Left renal cortex interstitium (tissue), 4 donors: ENCODE measurements at regions not wholly inside any gene's neighbourhood (a gene's known extent, or its start where the extent isn't known, plus 50 kb on each side); places are given as distances from the start of the nearest gene placed in this dataset.

Source experiments
- DNase-seq, 4 donors: peaks; one replicate each; pipeline ENCODE4 v3.0.0-alpha.2; 2013; ENCODE audit warnings: low read depth in 4 of 4, low spot score in 2 of 4, missing footprints in 1 of 4

DNA sequence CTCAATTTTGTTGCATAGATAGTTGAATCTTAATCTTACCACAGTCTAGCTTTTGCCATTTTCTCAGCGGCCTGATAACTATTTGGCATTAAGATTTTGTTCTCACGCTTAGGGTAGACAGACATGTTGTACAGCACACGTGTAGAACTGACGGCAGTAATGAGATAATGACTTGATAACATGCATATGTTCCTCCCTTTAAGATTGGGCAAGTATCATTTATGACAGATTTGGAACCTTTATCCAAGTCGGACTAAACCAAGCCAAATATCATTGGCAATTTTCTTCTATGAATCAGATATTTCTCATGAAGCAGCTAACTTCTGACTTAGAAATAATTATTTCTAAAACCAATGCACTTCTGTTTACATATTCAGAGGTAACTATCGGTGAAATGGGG is 205.5 kb downstream of the NDFIP2 start:
- no peak for DNase-seq

GRCh38 chr13:79684371-79684770 is 203.4 kb downstream of the NDFIP2 start:
- DNase-seq = no peak

DNA sequence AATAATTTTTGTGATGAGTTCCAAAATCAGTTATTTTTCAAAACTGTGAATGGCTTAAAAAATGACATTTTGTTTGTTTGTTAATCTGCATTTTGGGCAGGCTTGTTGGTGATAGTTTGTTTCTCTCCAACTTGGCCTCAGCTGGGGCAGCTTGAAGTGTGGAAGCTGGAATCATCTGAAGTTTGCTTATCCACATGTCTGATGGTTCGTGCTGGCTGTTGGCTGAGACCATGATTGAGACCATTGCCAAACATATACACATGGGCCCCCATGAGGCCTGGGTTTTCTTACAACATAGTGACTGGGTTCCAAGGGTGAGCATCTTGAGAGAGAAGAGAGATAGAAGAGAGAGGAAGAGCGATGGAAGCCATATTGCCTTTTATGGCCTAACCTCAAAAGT is 201.2 kb downstream of the NDFIP2 start:
- no peak for DNase-seq

DNA sequence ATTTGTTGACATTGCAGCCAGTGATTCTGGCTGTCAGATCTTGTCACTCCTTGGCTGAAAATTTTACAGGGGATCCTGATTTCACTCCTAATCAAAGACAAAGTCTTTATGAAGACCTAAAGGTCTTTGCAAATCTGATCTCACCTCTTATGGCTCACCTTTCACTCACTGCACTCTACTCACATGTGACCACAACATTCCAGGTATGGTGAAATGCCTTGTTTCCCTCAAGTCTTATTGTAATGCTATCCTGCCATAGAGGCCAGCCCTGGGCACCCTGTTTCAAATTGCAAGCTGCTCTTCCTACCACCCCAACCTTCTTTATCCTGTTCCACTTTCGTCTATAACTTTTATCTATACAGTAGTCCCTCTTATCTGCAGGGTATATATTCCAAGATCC is 200.1 kb downstream of the NDFIP2 start:
- DNase-seq = no peak

GRCh38 chr13:79680485-79680884 is 199.5 kb downstream of the NDFIP2 start:
- DNase-seq = no peak

DNA sequence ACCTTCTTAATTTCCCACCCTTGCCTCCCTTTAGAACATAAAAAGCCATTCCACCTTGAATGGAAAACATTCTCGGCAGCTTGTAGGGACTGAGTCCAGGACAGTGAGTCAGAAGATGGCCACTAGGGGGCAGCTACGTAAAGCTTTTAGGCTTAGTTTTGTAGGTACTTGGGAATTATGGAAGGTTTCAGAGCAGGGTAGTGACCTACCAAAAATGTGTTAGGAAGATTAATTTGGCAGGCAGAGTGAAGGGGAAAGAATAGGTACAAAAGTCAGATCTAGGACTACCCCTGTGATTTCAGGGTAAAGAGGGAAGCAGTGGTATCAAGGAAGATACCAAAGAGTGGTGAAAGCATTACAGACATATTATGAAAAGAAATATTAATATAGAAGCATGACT is 198.4 kb downstream of the NDFIP2 start:
- DNase-seq = peak; percentile 36 to 55 (median 44)

GRCh38 chr13:79678100-79678499 is 197.1 kb downstream of the NDFIP2 start:
- DNase-seq = no peak

DNA sequence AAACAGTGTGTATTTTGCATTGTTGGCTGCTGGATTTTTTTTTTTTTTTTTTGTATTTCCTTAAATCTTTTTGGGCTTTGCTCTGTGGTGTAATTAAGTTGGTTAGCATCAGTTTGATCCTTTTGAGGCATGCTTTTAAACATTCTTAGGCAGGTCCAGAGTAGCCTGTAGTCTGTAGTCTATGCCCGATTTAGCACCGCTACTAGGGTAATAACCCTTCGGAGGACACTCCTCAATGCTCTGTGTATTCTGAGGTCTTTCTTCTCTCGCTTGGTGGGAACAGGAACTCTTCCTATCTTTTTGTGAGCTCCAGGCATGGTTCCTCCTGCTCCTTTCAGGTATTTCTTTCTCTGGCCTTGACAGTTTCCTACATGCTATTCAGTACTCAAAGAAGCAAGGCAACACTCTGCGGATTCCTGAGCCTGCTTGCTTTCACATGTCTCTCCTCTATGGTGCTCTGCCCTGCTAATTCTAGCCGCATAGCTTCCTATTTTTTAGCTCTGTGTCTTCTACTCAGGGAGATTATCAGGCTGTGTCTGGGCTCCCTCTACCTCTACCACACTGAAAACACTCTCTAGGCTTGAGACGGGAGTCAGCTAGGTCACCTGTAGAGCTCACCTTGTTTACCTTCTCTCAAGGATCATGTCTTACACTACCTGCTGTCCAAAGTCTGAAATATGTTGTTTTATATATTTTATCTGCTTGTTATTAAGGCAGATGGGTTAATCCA is 195.1 kb downstream of the NDFIP2 start:
- DNase-seq = no peak

DNA sequence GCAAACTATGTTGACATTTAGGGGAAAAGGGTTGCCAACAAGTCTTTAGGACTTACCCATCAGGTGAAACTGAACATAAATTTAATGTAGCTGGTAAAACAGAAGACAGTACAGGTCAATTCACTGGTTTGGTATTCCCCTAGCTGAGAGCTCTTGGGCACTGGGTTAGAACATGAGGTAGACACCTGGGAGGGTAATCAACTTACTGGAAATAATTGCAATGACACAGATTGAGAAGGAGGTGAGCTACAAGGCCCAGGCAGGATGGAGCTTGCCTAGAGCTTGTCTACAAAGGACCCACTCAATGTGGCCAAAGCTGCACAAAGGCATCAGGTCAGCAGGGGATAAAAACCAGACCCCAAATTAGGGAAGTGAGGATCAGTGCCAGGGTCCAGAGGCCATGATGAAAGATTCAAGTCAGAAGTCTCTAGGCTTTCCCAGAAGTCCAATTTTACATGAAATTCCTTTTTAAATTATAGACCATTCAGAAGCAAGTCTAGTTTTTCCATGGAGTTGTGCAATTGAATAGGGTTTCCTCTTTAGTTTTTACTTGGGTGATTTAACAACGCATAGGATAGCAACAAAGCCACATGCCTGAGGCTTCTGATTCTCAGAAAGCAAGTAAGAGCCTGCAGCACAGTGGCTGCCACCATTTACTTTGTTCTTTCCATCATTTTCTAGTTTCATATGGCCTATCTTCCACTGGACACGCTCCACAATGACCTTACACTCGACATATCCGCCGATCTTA is 194.0 kb downstream of the NDFIP2 start:
- DNase-seq = no peak

GRCh38 chr13:79673993-79674377 is 193.0 kb downstream of the NDFIP2 start:
- no peak for DNase-seq

DNA sequence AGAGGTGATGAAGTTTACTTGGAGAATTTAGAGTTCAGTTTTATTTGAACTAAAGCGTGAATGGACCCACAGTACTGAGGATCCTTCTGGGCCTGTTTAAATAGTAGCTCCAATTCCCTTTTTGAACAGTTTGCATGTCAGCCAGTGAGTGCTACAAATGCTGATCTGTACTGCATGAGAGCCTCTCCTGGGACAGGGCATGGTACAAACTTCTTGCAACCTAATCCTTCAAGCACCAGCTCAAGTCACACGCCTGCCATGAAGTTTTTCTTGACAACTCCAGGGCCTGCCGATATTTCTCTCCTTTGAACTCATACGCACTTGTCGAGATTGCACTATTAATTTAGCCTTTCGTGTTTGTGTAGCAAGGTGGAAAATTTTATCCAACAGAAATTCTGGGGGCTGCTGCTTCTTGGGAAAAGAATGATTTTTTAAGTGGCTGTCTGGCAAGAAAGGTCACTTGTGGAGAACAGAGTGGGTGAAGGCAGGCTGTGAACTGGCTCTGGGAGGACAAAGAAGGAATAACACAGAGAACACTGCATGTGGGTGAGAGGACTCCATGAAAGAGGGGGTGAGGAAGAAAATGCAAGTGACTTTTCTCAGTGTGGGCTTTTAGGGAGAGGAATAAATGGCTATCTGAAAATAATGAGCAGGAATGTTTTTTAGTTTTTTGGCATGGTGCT is 192.5 kb downstream of the NDFIP2 start:
- no peak for DNase-seq

DNA sequence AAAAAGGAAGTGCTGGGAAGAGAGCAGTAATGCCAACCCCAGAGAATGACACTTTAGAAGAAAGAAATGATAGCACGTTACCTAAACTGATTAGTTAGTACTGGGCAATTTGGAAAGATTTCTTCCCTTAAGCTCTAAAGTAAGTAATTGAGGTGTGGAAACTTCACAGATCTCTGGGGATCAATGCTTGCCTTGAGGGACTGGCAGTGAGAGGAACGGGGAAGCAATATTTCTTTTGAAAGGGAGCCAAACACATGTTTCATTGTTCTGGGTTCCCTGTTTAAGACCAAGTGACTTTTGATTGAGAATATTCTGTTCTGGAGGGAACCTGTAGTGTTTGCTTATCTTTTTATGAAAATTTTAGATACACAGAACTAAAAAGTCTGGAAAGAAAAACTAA is 190.5 kb downstream of the NDFIP2 start:
- DNase-seq = no peak

- DNase-seq = no peak
Measured at GRCh38 chr13:79668201-79668752, 187.3 kb downstream of the NDFIP2 start.

GRCh38 chr13:79667771-79668170 is 186.8 kb downstream of the NDFIP2 start:
- no peak for DNase-seq

GRCh38 chr13:79663977-79664636 is 183.2 kb downstream of the NDFIP2 start:
- no peak for DNase-seq

- no peak for DNase-seq
Measured at GRCh38 chr13:79663435-79663834, 182.5 kb downstream of the NDFIP2 start.

DNA sequence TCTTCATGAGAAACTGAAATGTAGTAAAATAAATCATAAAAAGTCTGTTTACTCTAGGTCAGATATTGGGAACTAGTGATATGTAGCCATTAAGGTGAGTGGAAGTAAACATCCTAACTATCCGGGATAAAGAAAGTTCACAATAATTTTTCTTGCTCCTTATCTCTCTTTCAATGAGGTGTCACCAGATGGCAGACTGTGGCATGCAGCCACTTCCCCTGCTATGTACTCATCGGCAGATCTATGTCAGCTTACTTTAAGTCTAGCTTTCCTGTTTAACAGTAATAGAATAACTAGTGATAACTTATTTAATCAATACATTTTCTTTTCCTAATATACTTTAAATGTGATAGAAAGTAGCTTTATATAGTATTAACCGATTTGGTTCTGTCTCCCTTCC is 181.9 kb downstream of the NDFIP2 start:
- DNase-seq = no peak

DNA sequence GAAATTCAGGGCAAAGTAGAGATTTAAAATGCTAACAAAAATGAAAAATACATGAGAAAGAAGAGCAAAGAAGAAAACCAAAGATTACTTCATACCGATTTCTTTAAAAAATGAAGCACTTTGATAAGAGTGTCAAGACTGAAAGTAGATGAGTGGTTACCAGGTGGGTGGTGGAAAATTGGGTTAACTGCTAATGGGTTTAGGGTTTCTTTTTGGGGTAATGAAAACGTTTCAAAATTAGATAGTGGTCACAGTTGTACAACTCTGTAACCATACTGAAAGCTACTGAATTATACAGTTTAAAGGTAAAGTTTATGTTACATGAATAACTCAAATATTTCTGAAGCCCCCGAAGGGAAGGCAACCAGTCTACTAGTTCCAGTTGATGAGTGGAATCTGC is 179.4 kb downstream of the NDFIP2 start:
- no peak for DNase-seq

GRCh38 chr13:79659121-79659521 is 178.2 kb downstream of the NDFIP2 start:
- DNase-seq = peak in 1 of 4 donors; percentile 31

GRCh38 chr13:79658333-79658975 is 177.5 kb downstream of the NDFIP2 start:
- no peak for DNase-seq
